Esophagus squamous epithelium (tissue), 4 donors: ENCODE measurements at regions not wholly inside any gene's neighbourhood (a gene's known extent, or its start where the extent isn't known, plus 50 kb on each side); places are given as distances from the start of the nearest gene placed in this dataset.

Experiments
- CTCF ChIP-seq, 6 experiments: fragments of 450-650 bp in 4 of 6; fragments of 200-600 bp in 2 of 6; sonication (generic) in 2 of 6; IDR thresholded peaks; one replicate each; pipeline ENCODE4 v1.5.1; 2016 to 2019; ENCODE audit warnings: antibody characterized with exemption in 6 of 6, mild to moderate bottlenecking in 4 of 6, moderate library complexity in 4 of 6
- POLR2A ChIP-seq, 4 donors: fragments of 450-650 bp; IDR thresholded peaks; one replicate each; pipeline ENCODE4 v1.6.1; 2017; ENCODE audit warnings: antibody characterized with exemption in 4 of 4, mild to moderate bottlenecking in 4 of 4, moderate library complexity in 3 of 4

GRCh38 chr4:10207116-10207515 lies 90.5 kb upstream of the WDR1 start:
- TF ChIP-seq CTCF (IDR thresholded peaks at IDR 0.05) = no peak
- TF ChIP-seq POLR2A (IDR thresholded peaks at IDR 0.05) = no peak
